H1 (cell line): ENCODE measurements at regions not wholly inside any gene's neighbourhood (a gene's known extent, or its start where the extent isn't known, plus 50 kb on each side); places are given as distances from the start of the nearest gene placed in this dataset.

ENCODE experiments used
- CTCF ChIA-PET: fragments of 300-600 bp; sonication (Branson Sonifier 250); formaldehyde crosslinking; loops from one replicate; lab custom pipeline; 2021; ENCODE audit not compliant: partially characterized antibody; lab: Charles Lee
- POLR2A ChIA-PET: fragments of 300-600 bp; sonication (Branson Sonifier 250); formaldehyde crosslinking; loops from one replicate; lab custom pipeline; 2021; ENCODE audit warnings: inconsistent platforms; ENCODE audit not compliant: partially characterized antibody; lab: Charles Lee
- DNase-seq, 2 experiments: peaks; one replicate each; pipeline versions ENCODE4 v3.0.0 to v3.0.0-alpha.2; 2010 to 2022; ENCODE audit warnings: low spot score in 2 of 2, low read depth in 1 of 2, mixed read lengths in 1 of 2
- FAIRE-seq: peaks from 2 replicates; lab custom pipeline; 2011; peaks lifted over from hg19 to GRCh38; lab: Jason Lieb, UNC
- H2AFZ ChIP-seq: 2 replicates; pipeline ENCODE4 v1.8.1; 2012; ENCODE audit warnings: low read length, inconsistent platforms
- H2AK5ac ChIP-seq: 2 replicates; pipeline ENCODE4 v1.6.1; 2013; ENCODE audit warnings: low read depth, low read length
- H2BK120ac ChIP-seq: replicated peaks from 2 replicates; pipeline ENCODE3; 2013; ENCODE audit warnings: low read depth, low read length, inconsistent platforms
- H2BK12ac ChIP-seq: 2 replicates; pipeline ENCODE4 v1.6.1; 2013; ENCODE audit warnings: low read depth, low read length
- H2BK15ac ChIP-seq: 2 replicates; pipeline ENCODE4 v1.6.1; 2013; ENCODE audit warnings: low read length
- H2BK20ac ChIP-seq: 2 replicates; pipeline ENCODE4 v1.6.1; 2013; ENCODE audit warnings: low read length
- H2BK5ac ChIP-seq: 2 replicates; pipeline ENCODE4 v1.6.1; 2013; ENCODE audit warnings: low read depth, low read length
- H3K14ac ChIP-seq: 2 replicates; pipeline ENCODE4 v1.6.1; 2013; ENCODE audit warnings: inconsistent platforms; ENCODE audit not compliant: insufficient read length
- H3K18ac ChIP-seq: 2 replicates; pipeline ENCODE4 v1.6.1; 2013; ENCODE audit warnings: low read length; ENCODE audit errors: extremely low read depth
- H3K23ac ChIP-seq: 2 replicates; pipeline ENCODE4 v1.6.1; 2013; ENCODE audit warnings: inconsistent platforms; ENCODE audit not compliant: insufficient read length
- H3K23me2 ChIP-seq: 2 replicates; pipeline ENCODE4 v1.6.1; 2013; ENCODE audit warnings: low read depth, low read length
- H3K27ac ChIP-seq: 2 replicates; pipeline ENCODE4 v1.6.1; 2011; ENCODE audit warnings: low read depth, low read length, inconsistent platforms
- H3K27me3 ChIP-seq, 4 experiments: replicated peaks in 1 of 4; 1 replicate in 1 of 4; 2 replicates in 3 of 4; pipeline versions ENCODE4 v1.6.1 to v1.8.1; 2011 to 2013; ENCODE audit warnings: low read length in 3 of 4, mild to moderate bottlenecking in 3 of 4, inconsistent platforms in 2 of 4, mixed read lengths in 2 of 4, moderate library complexity in 1 of 4; ENCODE audit not compliant: control insufficient read depth in 3 of 4, insufficient read depth in 3 of 4; ENCODE audit errors: extremely low read depth in 1 of 4
- H3K36me3 ChIP-seq, 4 experiments: 2 replicates each; pipeline versions ENCODE4 v1.6.1 to v1.8.1; 2011 to 2013; ENCODE audit warnings: mild to moderate bottlenecking in 4 of 4, low read length in 3 of 4, moderate library complexity in 2 of 4, control low read depth in 1 of 4, inconsistent platforms in 1 of 4; ENCODE audit not compliant: insufficient read depth in 4 of 4, control insufficient read depth in 2 of 4
- H3K4ac ChIP-seq: replicated peaks from 2 replicates; pipeline ENCODE3; 2013; ENCODE audit warnings: low read length, low read depth, mixed read lengths, inconsistent platforms; ENCODE audit not compliant: insufficient read length
- H3K4me1 ChIP-seq, 4 experiments: replicated peaks in 1 of 4; 1 replicate in 1 of 4; 2 replicates in 3 of 4; pipeline versions ENCODE4 v1.6.1 to v1.8.1; 2011 to 2013; ENCODE audit warnings: low read length in 3 of 4, inconsistent platforms in 2 of 4, mixed read lengths in 1 of 4; ENCODE audit not compliant: insufficient read depth in 4 of 4, control insufficient read depth in 3 of 4
- H3K4me2 ChIP-seq, 2 experiments: 2 replicates each; pipeline versions ENCODE4 v1.6.1 to v1.8.1; 2011 to 2013; ENCODE audit warnings: low read depth in 2 of 2, low read length in 2 of 2, control low read depth in 1 of 2, inconsistent platforms in 1 of 2, mild to moderate bottlenecking in 1 of 2; ENCODE audit not compliant: insufficient read depth in 1 of 2
- H3K4me3 ChIP-seq, 4 experiments: fragments of 200-600, 300-600 bp in 1 of 4; sonication (generic), shearing (Covaris generic), sonication (Bioruptor Twin) in 1 of 4; 2 replicates each; pipeline versions ENCODE4 v1.5.1 to v1.8.1; 2011 to 2016; ENCODE audit warnings: low read length in 4 of 4, low read depth in 3 of 4, control low read depth in 2 of 4, inconsistent platforms in 2 of 4, mild to moderate bottlenecking in 2 of 4, mixed read lengths in 1 of 4, moderate library complexity in 1 of 4; ENCODE audit not compliant: insufficient read depth in 2 of 4; ENCODE audit errors: extremely low read depth in 1 of 4
- H3K56ac ChIP-seq: replicated peaks from 2 replicates; pipeline ENCODE3; 2013; ENCODE audit warnings: low read depth, mild to moderate bottlenecking, mixed read lengths, low read length, inconsistent platforms; ENCODE audit not compliant: insufficient read length
- H3K79me1 ChIP-seq: 2 replicates; pipeline ENCODE4 v1.6.1; 2013; ENCODE audit warnings: low read depth, low read length, control low read depth
- H3K79me2 ChIP-seq, 2 experiments: 2 replicates each; pipeline versions ENCODE4 v1.6.1 to v1.8.1; 2012 to 2013; ENCODE audit warnings: low read length in 2 of 2, mild to moderate bottlenecking in 2 of 2, inconsistent platforms in 1 of 2; ENCODE audit not compliant: insufficient read depth in 2 of 2, control insufficient read depth in 1 of 2
- H3K9ac ChIP-seq, 4 experiments: replicated peaks in 1 of 4; 1 replicate in 1 of 4; 2 replicates in 3 of 4; pipeline versions ENCODE4 v1.6.1 to v1.8.1; 2011 to 2013; ENCODE audit warnings: low read depth in 3 of 4, low read length in 3 of 4, control low read depth in 2 of 4, mild to moderate bottlenecking in 2 of 4, moderate library complexity in 2 of 4, inconsistent platforms in 1 of 4; ENCODE audit errors: extremely low read depth in 1 of 4
- H3K9me3 ChIP-seq, 2 experiments: 2 replicates each; pipeline versions ENCODE4 v1.6.1 to v1.8.1; 2012 to 2013; ENCODE audit warnings: mild to moderate bottlenecking in 2 of 2, moderate library complexity in 2 of 2, control low read depth in 1 of 2, inconsistent platforms in 1 of 2, low read depth in 1 of 2, low read length in 1 of 2, mixed read lengths in 1 of 2; ENCODE audit not compliant: insufficient read depth in 2 of 2
- H4K20me1 ChIP-seq, 2 experiments: replicated peaks in 1 of 2; 2 replicates each; pipeline versions ENCODE3 to v1.8.1; 2011 to 2013; ENCODE audit warnings: inconsistent platforms in 2 of 2, low read length in 2 of 2, mild to moderate bottlenecking in 1 of 2; ENCODE audit not compliant: insufficient read depth in 2 of 2, control insufficient read depth in 1 of 2
- H4K5ac ChIP-seq: 2 replicates; pipeline ENCODE4 v1.6.1; 2013; ENCODE audit warnings: low read length, low read depth, mixed read lengths, inconsistent platforms; ENCODE audit not compliant: insufficient read length
- H4K8ac ChIP-seq: 2 replicates; pipeline ENCODE4 v1.8.0; 2013; ENCODE audit warnings: mild to moderate bottlenecking, moderate library complexity, low read length, inconsistent platforms; ENCODE audit not compliant: insufficient read depth; ENCODE audit errors: extremely low read depth
- H4K91ac ChIP-seq: replicated peaks from 2 replicates; pipeline ENCODE3; 2013; ENCODE audit warnings: low read length, mixed read lengths, inconsistent platforms; ENCODE audit not compliant: insufficient read length
- ASH2L ChIP-seq: fragments of 200-600, 300-600 bp; sonication (generic); IDR thresholded peaks from one replicate; pipeline ENCODE4 v1.7.1; 2017; ENCODE audit warnings: low read length
- GABPA ChIP-seq: IDR thresholded peaks from 2 replicates; pipeline ENCODE4 v1.6.1; 2011; ENCODE audit warnings: mild to moderate bottlenecking, low read length, moderate library complexity, borderline replicate concordance; ENCODE audit not compliant: insufficient read depth
- NRF1 ChIP-seq: IDR thresholded peaks from 2 replicates; pipeline ENCODE4 v1.6.1; 2011; ENCODE audit warnings: mild to moderate bottlenecking, low read depth, low read length, improper control_type of control experiment
- SUZ12 ChIP-seq: fragments of 200-600 bp; sonication (generic); IDR thresholded peaks from 2 replicates; pipeline ENCODE4 v1.6.1; 2012; ENCODE audit warnings: mild to moderate bottlenecking, inconsistent platforms, low read length, moderate library complexity, mixed read lengths
- TAF7 ChIP-seq: optimal IDR thresholded peaks from 2 replicates; pipeline ENCODE3; 2011; ENCODE audit warnings: low read depth, mild to moderate bottlenecking, inconsistent platforms, low read length, moderate library complexity, borderline replicate concordance
- WGBS, 2 experiments: shearing (Covaris generic) in 1 of 2; methylation state at CpG; one replicate each; pipeline versions ENCODE4 v1.1.6 to v1.1.7; 2013 to 2015; ENCODE audit warnings: low lambda C conversion rate in 2 of 2, mixed read lengths in 2 of 2, inconsistent platforms in 1 of 2, low coverage in 1 of 2, missing lambda C conversion rate in 1 of 2; ENCODE audit not compliant: insufficient replicate concordance in 2 of 2, insufficient coverage in 1 of 2, insufficient read length in 1 of 2; ENCODE audit errors: extremely low coverage in 1 of 2, missing lambda C conversion rate in 1 of 2; 5-methylcytosine and 5-hydroxymethylcytosine counted together

DNA sequence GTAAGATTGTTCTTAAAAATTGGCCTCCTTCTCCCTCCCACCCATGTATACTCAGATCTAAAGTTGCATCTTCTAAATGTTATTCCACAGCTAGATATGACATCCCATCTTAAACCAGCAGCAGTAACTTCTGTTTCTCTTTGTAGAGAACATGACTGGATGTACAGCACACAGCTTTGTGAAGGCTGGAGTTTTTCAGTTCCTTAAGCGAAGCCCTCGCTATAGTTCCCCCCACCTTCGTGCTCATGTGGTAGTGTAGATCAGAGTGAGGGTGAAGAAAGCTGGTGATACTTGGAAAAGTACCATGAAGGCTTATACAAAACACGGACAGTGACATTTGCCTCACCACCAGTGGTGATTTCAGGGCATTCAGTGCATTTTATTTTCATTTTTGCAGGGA, 137.5 kb downstream of the MAT2B start:
- H3K9ac ChIP-seq = no peak overlapping the region
- TF ChIP-seq TAF7 (no peak), GABPA (no peak), SUZ12 (no peak), NRF1 (no peak), ASH2L (no peak)
- H2AFZ ChIP-seq = no peak overlapping the region
- no peak overlapping the region for H3K4me3 ChIP-seq
- no peaks in the 10 kb centered on the region for H4K20me1 ChIP-seq
- H3K79me1 ChIP-seq = no peaks in the 10 kb centered on the region
- H3K23me2 ChIP-seq = no peaks in the 10 kb centered on the region
- H3K79me2 ChIP-seq = no peaks in the 10 kb centered on the region
- H3K4ac ChIP-seq = no peak overlapping the region
- DNase-seq (no peak), FAIRE-seq (no peak)
- H2BK12ac ChIP-seq = no peak overlapping the region
- no peak overlapping the region for H3K18ac ChIP-seq
- no peaks in the 10 kb centered on the region for H3K36me3 ChIP-seq
- no peak overlapping the region for H4K91ac ChIP-seq
- no peak overlapping the region for H3K14ac ChIP-seq
- H3K27ac ChIP-seq = no peak overlapping the region
- no peak overlapping the region for H3K56ac ChIP-seq
- no peak overlapping the region for H3K23ac ChIP-seq
- ChIA-PET CTCF (no interaction called here), POLR2A (no interaction called here)
- no peak overlapping the region for H2AK5ac ChIP-seq
- WGBS, 2 experiments = 65% methylated on average over 4 of the region's 4 CpGs; no CpG with 5 or more reads in 1 of the 2 experiments
- no peak overlapping the region for H2BK20ac ChIP-seq
- H3K9me3 ChIP-seq = no peaks in the 10 kb centered on the region
- H3K4me1 ChIP-seq = no peaks in the 10 kb centered on the region
- no peak overlapping the region for H3K4me2 ChIP-seq
- no peak overlapping the region for H2BK15ac ChIP-seq
- H4K8ac ChIP-seq = no peak overlapping the region
- no peaks in the 10 kb centered on the region for H3K27me3 ChIP-seq
- H2BK5ac ChIP-seq = no peak overlapping the region
- no peak overlapping the region for H2BK120ac ChIP-seq
- no peak overlapping the region for H4K5ac ChIP-seq
